Lower lobe of right lung (tissue), 2 donors: ENCODE measurements at regions not wholly inside any gene's neighbourhood (a gene's known extent, or its start where the extent isn't known, plus 50 kb on each side); places are given as distances from the start of the nearest gene placed in this dataset.

Source experiments
- ATAC-seq, 2 donors: fragments of 200-7000 bp; cut with Tn5 transposase; one replicate each; pipeline ENCODE4 v1.9.1; 2020 to 2022; ENCODE audit warnings: mild to moderate bottlenecking in 2 of 2, moderate library complexity in 2 of 2
- DNase-seq: peaks from one replicate; pipeline ENCODE4 v3.0.0-alpha.2; 2020
- H3K27ac ChIP-seq: fragments of 200-600 bp; one replicate; pipeline ENCODE4 v1.8.0; 2022
- H3K27me3 ChIP-seq: fragments of 200-600 bp; one replicate; pipeline ENCODE4 v1.8.0; 2022; ENCODE audit warnings: low read depth
- H3K36me3 ChIP-seq: fragments of 200-600 bp; one replicate; pipeline ENCODE4 v1.8.0; 2022; ENCODE audit warnings: mild to moderate bottlenecking
- H3K4me1 ChIP-seq: fragments of 200-600 bp; one replicate; pipeline ENCODE4 v1.8.0; 2022
- H3K4me3 ChIP-seq: fragments of 200-600 bp; one replicate; pipeline ENCODE4 v1.8.0; 2022; ENCODE audit warnings: mild to moderate bottlenecking
- H3K9me3 ChIP-seq: fragments of 200-600 bp; one replicate; pipeline ENCODE4 v1.8.0; 2022
- intact Hi-C: fragments of 100-400 bp; cut with DNase I; formaldehyde crosslinking; loops from one replicate; pipeline ENCODE4 v1.11.0; 2022
- TF ChIP-seq, protein P1 (sequence below): fragments of 200-600 bp; IDR thresholded peaks from one replicate; pipeline ENCODE4 v1.8.0; 2022; ENCODE audit warnings: antibody characterized with exemption, mild to moderate bottlenecking
- donor health status: DM: no; HTN: yes; CAD: no; lungs with severe emphysema.

DNA sequence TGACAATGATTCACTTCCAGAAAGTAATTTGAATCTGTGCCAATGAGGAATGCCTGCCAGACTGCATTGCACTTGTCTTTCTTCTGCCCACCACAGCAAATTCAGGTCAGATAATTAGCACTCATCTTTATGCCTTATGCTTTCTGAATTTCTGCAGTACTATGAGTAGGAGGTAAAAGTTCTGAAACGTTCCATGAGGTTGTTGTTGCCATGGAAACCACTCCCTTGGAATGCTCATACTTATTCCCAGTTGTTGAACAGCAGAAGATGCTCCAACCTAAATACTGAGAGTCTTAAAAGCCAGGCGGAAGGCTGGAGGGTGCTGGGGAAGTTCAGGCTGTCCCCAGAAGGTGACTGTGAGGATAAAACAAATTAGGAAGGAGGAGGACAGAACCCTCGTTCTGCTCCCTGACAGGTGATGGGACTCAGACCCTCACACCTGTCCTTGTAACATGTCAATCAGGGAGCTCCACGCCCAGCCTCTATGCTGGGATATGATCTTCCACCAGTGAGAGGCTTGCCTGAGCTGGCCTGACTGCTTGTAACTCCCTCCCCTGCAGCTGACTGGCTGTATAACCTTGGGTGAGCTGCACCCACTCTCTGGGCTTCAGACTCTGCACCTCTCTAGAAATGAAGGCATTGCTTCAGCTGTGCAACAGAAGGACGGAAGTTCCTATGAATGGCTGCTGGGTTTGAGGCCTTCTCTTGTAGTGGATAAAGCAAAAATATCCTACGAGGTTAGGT lies 554.3 kb upstream of the MGMT start:
- DNase-seq = no peak
- peaks cover 12% of the 10 kb centered on the region for H3K27me3 ChIP-seq

DNA sequence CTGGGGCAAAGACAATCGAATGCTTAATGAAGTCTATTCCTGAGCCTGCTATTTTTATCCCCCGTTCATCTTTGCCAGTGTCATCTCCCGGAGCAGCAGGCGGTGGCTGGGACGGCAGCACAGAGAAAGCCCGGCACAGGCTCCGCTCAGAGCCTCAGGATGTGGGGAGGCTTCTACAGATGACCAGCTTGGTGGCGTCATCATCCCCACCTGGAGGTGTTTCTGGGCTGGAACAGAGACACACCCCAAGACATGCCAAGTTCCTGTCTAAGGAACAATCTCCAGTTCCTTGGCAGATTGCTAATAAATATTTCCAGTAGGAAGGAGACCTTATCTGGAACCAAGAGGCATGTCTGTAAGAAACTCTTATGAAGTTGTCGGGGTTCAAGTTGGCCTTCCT lies 552.4 kb upstream of the MGMT start:
- H3K4me3 ChIP-seq = no peak overlapping the region
- no peak for ATAC-seq
- intact Hi-C loops = no loop called here
- H3K27ac ChIP-seq = no peak overlapping the region
- peaks cover 12% of the 10 kb centered on the region for H3K27me3 ChIP-seq
- no peak for DNase-seq
- H3K36me3 ChIP-seq = no peaks in the 10 kb centered on the region
- H3K9me3 ChIP-seq = no peaks in the 10 kb centered on the region
- TF ChIP-seq, protein P1, sequence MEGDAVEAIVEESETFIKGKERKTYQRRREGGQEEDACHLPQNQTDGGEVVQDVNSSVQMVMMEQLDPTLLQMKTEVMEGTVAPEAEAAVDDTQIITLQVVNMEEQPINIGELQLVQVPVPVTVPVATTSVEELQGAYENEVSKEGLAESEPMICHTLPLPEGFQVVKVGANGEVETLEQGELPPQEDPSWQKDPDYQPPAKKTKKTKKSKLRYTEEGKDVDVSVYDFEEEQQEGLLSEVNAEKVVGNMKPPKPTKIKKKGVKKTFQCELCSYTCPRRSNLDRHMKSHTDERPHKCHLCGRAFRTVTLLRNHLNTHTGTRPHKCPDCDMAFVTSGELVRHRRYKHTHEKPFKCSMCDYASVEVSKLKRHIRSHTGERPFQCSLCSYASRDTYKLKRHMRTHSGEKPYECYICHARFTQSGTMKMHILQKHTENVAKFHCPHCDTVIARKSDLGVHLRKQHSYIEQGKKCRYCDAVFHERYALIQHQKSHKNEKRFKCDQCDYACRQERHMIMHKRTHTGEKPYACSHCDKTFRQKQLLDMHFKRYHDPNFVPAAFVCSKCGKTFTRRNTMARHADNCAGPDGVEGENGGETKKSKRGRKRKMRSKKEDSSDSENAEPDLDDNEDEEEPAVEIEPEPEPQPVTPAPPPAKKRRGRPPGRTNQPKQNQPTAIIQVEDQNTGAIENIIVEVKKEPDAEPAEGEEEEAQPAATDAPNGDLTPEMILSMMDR = no peak
- no peaks in the 10 kb centered on the region for H3K4me1 ChIP-seq

More for the DNA sequence above, 554.3 kb upstream of the MGMT start:
- Histone ChIP-seq H3K27ac (no peak overlapping the region), H3K4me1 (no peaks in the 10 kb centered on the region), H3K36me3 (no peaks in the 10 kb centered on the region), H3K4me3 (no peak overlapping the region), H3K9me3 (no peaks in the 10 kb centered on the region)
- no peak for ATAC-seq
- TF ChIP-seq, protein P1 = no peak
- intact Hi-C loops = no loop called here

DNA sequence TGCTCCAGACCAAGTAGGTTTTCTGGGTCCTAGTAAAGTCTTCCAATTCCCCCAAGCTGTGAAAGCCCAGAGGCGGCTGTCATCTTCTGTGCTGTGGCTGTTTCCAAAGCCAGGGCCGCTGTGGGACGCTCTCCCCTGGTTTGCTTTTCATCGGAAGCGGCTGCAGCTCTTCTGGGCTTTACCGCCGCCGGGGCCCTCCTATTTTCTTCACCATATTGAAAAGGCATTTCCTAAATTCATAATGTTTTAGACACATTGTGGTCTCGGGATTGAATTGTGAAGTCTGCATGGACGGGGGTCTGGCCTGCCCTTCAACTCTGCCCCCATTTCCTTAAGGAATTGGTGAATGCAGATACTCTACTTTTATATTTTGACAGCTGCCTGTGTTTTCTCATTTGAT lies 551.4 kb upstream of the MGMT start:
- Histone ChIP-seq H3K9me3 (no peaks in the 10 kb centered on the region), H3K27me3 (peaks cover 12% of the 10 kb centered on the region), H3K4me3 (no peak overlapping the region), H3K27ac (no peak overlapping the region), H3K4me1 (no peaks in the 10 kb centered on the region), H3K36me3 (no peaks in the 10 kb centered on the region)
- no peak for ATAC-seq
- no peak for DNase-seq
- intact Hi-C loops = no loop called here
- TF ChIP-seq, protein P1 = no peak

DNA sequence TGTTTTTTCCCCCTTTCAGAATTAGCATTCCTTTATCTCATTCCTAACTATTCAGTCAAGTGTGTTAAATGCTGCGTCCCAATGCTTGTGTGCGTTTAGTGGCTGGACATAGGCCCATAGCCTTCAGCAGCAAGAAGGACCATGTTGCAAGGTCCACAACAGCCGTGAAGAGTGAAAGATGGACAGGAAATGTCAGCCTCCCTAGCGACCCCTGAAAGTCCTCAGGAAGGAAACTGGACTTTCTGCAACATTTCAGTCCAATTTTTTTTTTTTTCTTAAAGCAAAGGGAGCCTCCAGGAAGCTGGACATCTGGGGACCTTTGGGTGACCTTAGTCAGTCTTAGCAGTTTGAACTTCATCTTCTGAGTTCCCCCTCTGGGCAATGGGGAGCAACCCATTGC lies 550.7 kb upstream of the MGMT start:
- intact Hi-C loops = no loop called here
- H3K36me3 ChIP-seq = no peaks in the 10 kb centered on the region
- no peaks in the 10 kb centered on the region for H3K9me3 ChIP-seq
- TF ChIP-seq, protein P1 = no peak
- no peak overlapping the region for H3K4me3 ChIP-seq
- DNase-seq = no peak
- H3K4me1 ChIP-seq = no peaks in the 10 kb centered on the region
- ATAC-seq = no peak
- H3K27me3 ChIP-seq = peaks cover 12% of the 10 kb centered on the region
- H3K27ac ChIP-seq = no peak overlapping the region

DNA sequence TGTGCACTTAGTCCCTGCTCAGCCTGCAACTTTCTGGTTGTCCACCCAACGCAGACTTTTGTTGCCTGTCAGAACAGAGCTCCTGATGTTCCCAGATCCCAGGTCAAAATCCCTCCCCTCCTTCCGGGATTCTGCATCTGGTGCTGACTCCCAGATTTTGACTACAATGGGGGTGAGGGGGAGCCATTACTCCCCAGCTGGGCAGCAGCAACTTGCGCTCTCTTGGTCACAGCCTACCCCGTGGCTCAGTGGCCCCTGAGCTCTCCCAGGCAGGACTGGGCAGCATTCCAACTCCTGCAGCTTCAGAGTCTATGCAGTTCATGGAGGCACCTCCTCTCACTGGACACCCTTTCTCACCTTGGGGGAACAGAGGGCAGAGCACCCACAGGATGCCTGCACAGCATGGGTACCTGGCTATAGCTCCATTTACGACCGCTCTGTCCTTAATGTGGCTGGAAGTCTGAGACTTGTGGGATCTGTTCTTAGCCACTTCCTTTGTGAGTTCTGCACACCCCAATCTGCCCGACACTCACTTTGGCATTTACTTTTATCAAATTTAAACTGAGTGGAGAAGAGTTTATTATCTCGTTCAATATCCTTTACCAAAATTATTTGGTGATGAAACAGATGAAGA lies 545.5 kb upstream of the MGMT start:
- peak in 1 of 2 donors; percentile 23 for ATAC-seq
- Histone ChIP-seq H3K36me3 (no peaks in the 10 kb centered on the region), H3K4me1 (no peaks in the 10 kb centered on the region), H3K4me3 (no peak overlapping the region), H3K27me3 (peaks cover 7% of the 10 kb centered on the region), H3K9me3 (no peaks in the 10 kb centered on the region), H3K27ac (no peak overlapping the region)
- intact Hi-C loops = no loop called here
- DNase-seq = no peak
- TF ChIP-seq, protein P1 = no peak
